ENCODE measurements at regions not wholly inside any gene's neighbourhood (a gene's known extent, or its start where the extent isn't known, plus 50 kb on each side); places are given as distances from the start of the nearest gene placed in this dataset.

DNA sequence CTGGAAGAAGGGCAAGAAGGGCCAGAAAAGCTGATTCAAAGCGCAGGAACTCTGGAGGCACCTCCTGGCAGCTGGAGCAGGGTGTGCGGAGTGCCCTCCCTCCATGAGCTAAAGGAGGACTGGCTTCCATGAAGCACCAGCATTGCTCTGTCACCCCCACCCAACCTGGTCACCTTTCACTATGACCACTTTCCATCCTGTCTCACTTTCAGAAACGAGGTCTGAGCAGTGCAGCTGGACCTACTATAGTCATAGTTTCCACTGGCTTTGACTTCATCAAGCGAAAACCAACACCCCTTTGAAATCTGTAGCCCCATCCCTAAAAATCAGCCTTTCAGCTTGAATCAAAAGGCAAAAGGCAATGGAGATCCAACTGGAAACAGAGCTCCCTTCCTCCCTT is 84.8 kb upstream of the CACNA1E start:
- no peaks in the 10 kb centered on the region for H3K27me3 ChIP-seq (ENCODE audit: insufficient read depth, low read length)
- no peaks in the 10 kb centered on the region for H3K9me3 ChIP-seq (ENCODE audit: insufficient read depth, low read depth, low read length)
- H4K8ac ChIP-seq (ENCODE audit: low read depth, low read length): no peak overlapping the region
- H3K4me3 ChIP-seq (ENCODE audit: low read depth, low read length): no peak overlapping the region
- no peak overlapping the region for H2AK5ac ChIP-seq (ENCODE audit: low read length)
- no peak overlapping the region for H2BK120ac ChIP-seq (ENCODE audit: insufficient read depth, low read length, poor library complexity)
- H3K36me3 ChIP-seq (ENCODE audit: control insufficient read depth in 1 of 2, insufficient read depth in 2 of 2, low read length in 2 of 2): no peaks in the 10 kb centered on the region
- H3K9ac ChIP-seq (ENCODE audit: low read length): no peak overlapping the region
- H2AFZ ChIP-seq (ENCODE audit: insufficient read depth, low read length, poor library complexity): no peak overlapping the region
- H3K4me1 ChIP-seq (ENCODE audit: control insufficient read depth in 1 of 2, insufficient read depth in 2 of 2, low read length in 2 of 2): no peaks in the 10 kb centered on the region
- no peak overlapping the region for H3K18ac ChIP-seq (ENCODE audit: low read length)
- no peaks in the 10 kb centered on the region for H3K79me1 ChIP-seq (ENCODE audit: low read length)
- WGBS (ENCODE audit: extremely low coverage, insufficient coverage, insufficient read length): no CpG with 5 or more reads among the region's 4 CpGs
- DNase-seq: no peak
- H4K91ac ChIP-seq (ENCODE audit: low read depth, low read length): no peak overlapping the region
- H3K23ac ChIP-seq (ENCODE audit: low read length): no peak overlapping the region
- H3K79me2 ChIP-seq (ENCODE audit: control insufficient read depth, insufficient read depth, low read length, poor library complexity): no peaks in the 10 kb centered on the region
- no peak overlapping the region for H3K14ac ChIP-seq (ENCODE audit: low read length)
- H2BK5ac ChIP-seq (ENCODE audit: low read depth, low read length, poor library complexity): no peak overlapping the region
- H3K4ac ChIP-seq (ENCODE audit: low read depth, low read length): no peak overlapping the region
- H4K12ac ChIP-seq (ENCODE audit: low read depth, low read length): no peak overlapping the region
- no peak overlapping the region for H2BK12ac ChIP-seq (ENCODE audit: low read length)
- H3K4me2 ChIP-seq (ENCODE audit: low read length): no peak overlapping the region
- no peak overlapping the region for H3K27ac ChIP-seq (ENCODE audit: low read depth, low read length)

GRCh38 chr1:181405584-181405983 is 77.7 kb upstream of the CACNA1E start:
- Histone ChIP-seq H3K79me1 (ENCODE audit: low read length) (no peaks in the 10 kb centered on the region), H3K4me3 (ENCODE audit: low read depth, low read length) (no peak overlapping the region), H2BK12ac (ENCODE audit: low read length) (no peak overlapping the region), H3K9ac (ENCODE audit: low read length) (no peak overlapping the region), H2AK5ac (ENCODE audit: low read length) (no peak overlapping the region), H3K4ac (ENCODE audit: low read depth, low read length) (no peak overlapping the region), H3K23ac (ENCODE audit: low read length) (no peak overlapping the region), H4K12ac (ENCODE audit: low read depth, low read length) (no peak overlapping the region), H4K91ac (ENCODE audit: low read depth, low read length) (no peak overlapping the region), H3K4me1 (ENCODE audit: control insufficient read depth in 1 of 2, insufficient read depth in 2 of 2, low read length in 2 of 2) (no peaks in the 10 kb centered on the region), H2BK120ac (ENCODE audit: insufficient read depth, low read length, poor library complexity) (no peak overlapping the region), H3K14ac (ENCODE audit: low read length) (no peak overlapping the region), H3K18ac (ENCODE audit: low read length) (no peak overlapping the region), H3K9me3 (ENCODE audit: insufficient read depth, low read depth, low read length) (peaks cover 2% of the 10 kb centered on the region), H4K8ac (ENCODE audit: low read depth, low read length) (no peak overlapping the region), H3K4me2 (ENCODE audit: low read length) (no peak overlapping the region), H3K36me3 (ENCODE audit: control insufficient read depth in 1 of 2, insufficient read depth in 2 of 2, low read length in 2 of 2) (no peaks in the 10 kb centered on the region), H3K27ac (ENCODE audit: low read depth, low read length) (no peak overlapping the region), H2BK5ac (ENCODE audit: low read depth, low read length, poor library complexity) (no peak overlapping the region), H3K27me3 (ENCODE audit: insufficient read depth, low read length) (no peaks in the 10 kb centered on the region), H2AFZ (ENCODE audit: insufficient read depth, low read length, poor library complexity) (no peak overlapping the region), H3K79me2 (ENCODE audit: control insufficient read depth, insufficient read depth, low read length, poor library complexity) (no peaks in the 10 kb centered on the region)
- no peak for DNase-seq
- WGBS (ENCODE audit: extremely low coverage, insufficient coverage, insufficient read length): no CpG with 5 or more reads among the region's 2 CpGs

GRCh38 chr1:181406989-181407388 is 76.3 kb upstream of the CACNA1E start:
- H2BK5ac ChIP-seq (ENCODE audit: low read depth, low read length, poor library complexity): no peak overlapping the region
- no peak overlapping the region for H2BK120ac ChIP-seq (ENCODE audit: insufficient read depth, low read length, poor library complexity)
- no peak overlapping the region for H4K91ac ChIP-seq (ENCODE audit: low read depth, low read length)
- DNase-seq: no peak
- no peaks in the 10 kb centered on the region for H3K79me2 ChIP-seq (ENCODE audit: control insufficient read depth, insufficient read depth, low read length, poor library complexity)
- no peaks in the 10 kb centered on the region for H3K79me1 ChIP-seq (ENCODE audit: low read length)
- no peak overlapping the region for H2BK12ac ChIP-seq (ENCODE audit: low read length)
- H2AK5ac ChIP-seq (ENCODE audit: low read length): no peak overlapping the region
- no peak overlapping the region for H2AFZ ChIP-seq (ENCODE audit: insufficient read depth, low read length, poor library complexity)
- no peak overlapping the region for H3K9ac ChIP-seq (ENCODE audit: low read length)
- H3K18ac ChIP-seq (ENCODE audit: low read length): no peak overlapping the region
- H3K4me3 ChIP-seq (ENCODE audit: low read depth, low read length): no peak overlapping the region
- H3K4me1 ChIP-seq (ENCODE audit: control insufficient read depth in 1 of 2, insufficient read depth in 2 of 2, low read length in 2 of 2): no peaks in the 10 kb centered on the region
- no peak overlapping the region for H3K14ac ChIP-seq (ENCODE audit: low read length)
- H3K4ac ChIP-seq (ENCODE audit: low read depth, low read length): no peak overlapping the region
- H3K36me3 ChIP-seq (ENCODE audit: control insufficient read depth in 1 of 2, insufficient read depth in 2 of 2, low read length in 2 of 2): no peaks in the 10 kb centered on the region
- H4K12ac ChIP-seq (ENCODE audit: low read depth, low read length): no peak overlapping the region
- H3K27ac ChIP-seq (ENCODE audit: low read depth, low read length): no peak overlapping the region
- H3K9me3 ChIP-seq (ENCODE audit: insufficient read depth, low read depth, low read length): peaks cover 2% of the 10 kb centered on the region
- no peaks in the 10 kb centered on the region for H3K27me3 ChIP-seq (ENCODE audit: insufficient read depth, low read length)
- no peak overlapping the region for H4K8ac ChIP-seq (ENCODE audit: low read depth, low read length)
- no peak overlapping the region for H3K4me2 ChIP-seq (ENCODE audit: low read length)
- no peak overlapping the region for H3K23ac ChIP-seq (ENCODE audit: low read length)
- WGBS (ENCODE audit: extremely low coverage, insufficient coverage, insufficient read length): no CpG with 5 or more reads among the region's 2 CpGs

- no peak overlapping the region for H2AFZ ChIP-seq (ENCODE audit: insufficient read depth, low read length, poor library complexity)
- H4K91ac ChIP-seq (ENCODE audit: low read depth, low read length): no peak overlapping the region
- no peak overlapping the region for H2BK12ac ChIP-seq (ENCODE audit: low read length)
- no peak overlapping the region for H2BK120ac ChIP-seq (ENCODE audit: insufficient read depth, low read length, poor library complexity)
- H3K4me3 ChIP-seq (ENCODE audit: low read depth, low read length): no peak overlapping the region
- H3K14ac ChIP-seq (ENCODE audit: low read length): no peak overlapping the region
- H4K8ac ChIP-seq (ENCODE audit: low read depth, low read length): no peak overlapping the region
- H3K18ac ChIP-seq (ENCODE audit: low read length): no peak overlapping the region
- H3K23ac ChIP-seq (ENCODE audit: low read length): no peak overlapping the region
- H3K4me2 ChIP-seq (ENCODE audit: low read length): no peak overlapping the region
- no CpG with 5 or more reads among the region's 7 CpGs for WGBS (ENCODE audit: extremely low coverage, insufficient coverage, insufficient read length)
- H3K36me3 ChIP-seq (ENCODE audit: control insufficient read depth in 1 of 2, insufficient read depth in 2 of 2, low read length in 2 of 2): no peaks in the 10 kb centered on the region
- no peak overlapping the region for H3K4ac ChIP-seq (ENCODE audit: low read depth, low read length)
- no peak overlapping the region for H2AK5ac ChIP-seq (ENCODE audit: low read length)
- H3K79me2 ChIP-seq (ENCODE audit: control insufficient read depth, insufficient read depth, low read length, poor library complexity): no peaks in the 10 kb centered on the region
- no peaks in the 10 kb centered on the region for H3K4me1 ChIP-seq (ENCODE audit: control insufficient read depth in 1 of 2, insufficient read depth in 2 of 2, low read length in 2 of 2)
- no peak overlapping the region for H3K9ac ChIP-seq (ENCODE audit: low read length)
- peak; percentile 55 to 76 for DNase-seq
- H3K9me3 ChIP-seq (ENCODE audit: insufficient read depth, low read depth, low read length): peaks cover 2% of the 10 kb centered on the region
- H2BK5ac ChIP-seq (ENCODE audit: low read depth, low read length, poor library complexity): no peak overlapping the region
- no peaks in the 10 kb centered on the region for H3K27me3 ChIP-seq (ENCODE audit: insufficient read depth, low read length)
- no peak overlapping the region for H3K27ac ChIP-seq (ENCODE audit: low read depth, low read length)
- no peak overlapping the region for H4K12ac ChIP-seq (ENCODE audit: low read depth, low read length)
- no peaks in the 10 kb centered on the region for H3K79me1 ChIP-seq (ENCODE audit: low read length)
These were observed 73.3 kb upstream of the CACNA1E start for GRCh38 chr1:181409981-181410380.

All from trophoblast cell (in vitro differentiated cells and primary cell).